GM18499 (cell line): ENCODE measurements at regions not wholly inside any gene's neighbourhood (a gene's known extent, or its start where the extent isn't known, plus 50 kb on each side); places are given as distances from the start of the nearest gene placed in this dataset.
A peak's percentile ranks its signal among the peaks of the same experiment; 100 is the strongest.
"Not testable (repeated sequence)": the region's sequence is repeated elsewhere in the genome, so short reads cannot be mapped to it uniquely, and the experiment has no call there.

ENCODE experiments used
- ATAC-seq: cut with Tn5 transposase; IDR thresholded peaks from one replicate; pipeline ENCODE4 v1.9.1; 2021; ENCODE audit warnings: moderate number of reproducible peaks; ENCODE audit not compliant: insufficient read depth, unreplicated experiment

GRCh38 chr17:72385475-72385874, 264.7 kb downstream of the SOX9 start:
- no peak for ATAC-seq

GRCh38 chr17:72386173-72386572, 265.4 kb downstream of the SOX9 start:
- ATAC-seq, result not testable (repeated sequence)

GRCh38 chr17:72386619-72387237, 265.9 kb downstream of the SOX9 start:
- no peak for ATAC-seq

- no peak for ATAC-seq
Observed at GRCh38 chr17:72387487-72387886, 266.7 kb downstream of the SOX9 start.

- ATAC-seq, result no peak
Observed at GRCh38 chr17:72387969-72388368, 267.1 kb downstream of the SOX9 start.

- peak; percentile 47 for ATAC-seq
Observed at GRCh38 chr17:72388765-72389473, 268.1 kb downstream of the SOX9 start.

- ATAC-seq, result no peak
Observed at GRCh38 chr17:72390675-72391508, 270.1 kb downstream of the SOX9 start.

- no peak for ATAC-seq
Observed at GRCh38 chr17:72392056-72393010, 271.5 kb downstream of the SOX9 start.

- ATAC-seq, result no peak
Observed at GRCh38 chr17:72393553-72393952, 272.7 kb downstream of the SOX9 start.

- ATAC-seq, result no peak
Observed at GRCh38 chr17:72394531-72394930, 273.7 kb downstream of the SOX9 start.

GRCh38 chr17:72396121-72396520, 275.3 kb downstream of the SOX9 start:
- no peak for ATAC-seq

- ATAC-seq, result no peak
Observed at GRCh38 chr17:72397223-72397667, 276.4 kb downstream of the SOX9 start.

- ATAC-seq, result no peak
Observed at GRCh38 chr17:72397687-72398086, 276.9 kb downstream of the SOX9 start.

GRCh38 chr17:72399023-72399607, 278.3 kb downstream of the SOX9 start:
- ATAC-seq, result no peak

GRCh38 chr17:72399608-72400487, 279.0 kb downstream of the SOX9 start:
- ATAC-seq, result no peak

- ATAC-seq, result no peak
Observed at GRCh38 chr17:72400488-72400827, 279.6 kb downstream of the SOX9 start.

GRCh38 chr17:72400863-72401262, 280.0 kb downstream of the SOX9 start:
- ATAC-seq, result no peak

GRCh38 chr17:72401883-72402726, 281.3 kb downstream of the SOX9 start:
- no peak for ATAC-seq
